Loucy (cell line): ENCODE measurements at regions not wholly inside any gene's neighbourhood (a gene's known extent, or its start where the extent isn't known, plus 50 kb on each side); places are given as distances from the start of the nearest gene placed in this dataset.

ENCODE experiments used
- H2AFZ ChIP-seq: fragments of 200-600 bp; sonication (generic); 2 replicates; pipeline ENCODE4 v1.6.0; 2016; ENCODE audit warnings: antibody characterized with exemption, mild to moderate bottlenecking, low read length, moderate library complexity
- H3F3A ChIP-seq: fragments of 200-600 bp; 2 replicates; pipeline ENCODE4 v1.6.0; 2016; ENCODE audit warnings: antibody characterized with exemption, low read depth, mild to moderate bottlenecking
- H3K27me3 ChIP-seq: fragments of 200-600 bp; sonication (generic); 2 replicates; pipeline ENCODE4 v1.6.1; 2014; ENCODE audit warnings: low read length, mild to moderate bottlenecking; ENCODE audit not compliant: insufficient read depth, poor library complexity, severe bottlenecking
- H3K36me3 ChIP-seq: fragments of 200-600 bp; sonication (generic); 2 replicates; pipeline ENCODE4 v1.6.1; 2016; ENCODE audit warnings: low read length; ENCODE audit not compliant: insufficient read depth
- H3K4me1 ChIP-seq: fragments of 200-600 bp; sonication (generic); 2 replicates; pipeline ENCODE4 v1.5.1; 2014; ENCODE audit warnings: low read length, mild to moderate bottlenecking; ENCODE audit not compliant: insufficient read depth, poor library complexity, severe bottlenecking
- H3K4me2 ChIP-seq: fragments of 200-600 bp; sonication (generic); 2 replicates; pipeline ENCODE4 v1.6.0; 2014; ENCODE audit warnings: antibody characterized with exemption, low read length, low read depth, mild to moderate bottlenecking; ENCODE audit not compliant: poor library complexity, severe bottlenecking
- H3K4me3 ChIP-seq: fragments of 200-600 bp; sonication (generic); 2 replicates; pipeline ENCODE4 v1.5.1; 2014; ENCODE audit warnings: low read length, mild to moderate bottlenecking, mixed read lengths; ENCODE audit not compliant: poor library complexity, severe bottlenecking
- H3K79me2 ChIP-seq: fragments of 200-600 bp; sonication (generic); 2 replicates; pipeline ENCODE4 v1.6.1; 2014; ENCODE audit warnings: low read length; ENCODE audit not compliant: insufficient read depth
- H3K9ac ChIP-seq: fragments of 200-600 bp; sonication (generic); 2 replicates; pipeline ENCODE4 v1.6.0; 2014; ENCODE audit warnings: mild to moderate bottlenecking, low read depth, low read length, moderate library complexity; ENCODE audit not compliant: poor library complexity, severe bottlenecking
- H3K9me2 ChIP-seq: fragments of 200-600 bp; sonication (generic); replicated peaks from 2 replicates; pipeline ENCODE4 v1.6.1; 2016; ENCODE audit warnings: low read depth, low read length, mixed read lengths
- H3K9me3 ChIP-seq: fragments of 200-600 bp; sonication (generic); 2 replicates; pipeline ENCODE4 v1.6.1; 2014; ENCODE audit warnings: mild to moderate bottlenecking, antibody characterized with exemption, low read length, low read depth; ENCODE audit not compliant: insufficient read depth
- H4K20me1 ChIP-seq: fragments of 200-600 bp; sonication (generic); 2 replicates; pipeline ENCODE4 v1.6.0; 2014; ENCODE audit warnings: antibody characterized with exemption, low read length, mild to moderate bottlenecking; ENCODE audit not compliant: insufficient read depth, poor library complexity, severe bottlenecking
- EZH2phosphoT487 ChIP-seq: fragments of 200-600 bp; IDR thresholded peaks from 2 replicates; pipeline ENCODE4 v1.6.1; 2018; ENCODE audit warnings: antibody characterized with exemption, mild to moderate bottlenecking, moderate library complexity, borderline replicate concordance
- TF ChIP-seq, protein P1 (sequence below): fragments of 200-600 bp; sonication (generic); conservative IDR thresholded peaks from 2 replicates; pipeline ENCODE4 v1.5.1; 2014; ENCODE audit warnings: mild to moderate bottlenecking, antibody characterized with exemption, low read length

DNA sequence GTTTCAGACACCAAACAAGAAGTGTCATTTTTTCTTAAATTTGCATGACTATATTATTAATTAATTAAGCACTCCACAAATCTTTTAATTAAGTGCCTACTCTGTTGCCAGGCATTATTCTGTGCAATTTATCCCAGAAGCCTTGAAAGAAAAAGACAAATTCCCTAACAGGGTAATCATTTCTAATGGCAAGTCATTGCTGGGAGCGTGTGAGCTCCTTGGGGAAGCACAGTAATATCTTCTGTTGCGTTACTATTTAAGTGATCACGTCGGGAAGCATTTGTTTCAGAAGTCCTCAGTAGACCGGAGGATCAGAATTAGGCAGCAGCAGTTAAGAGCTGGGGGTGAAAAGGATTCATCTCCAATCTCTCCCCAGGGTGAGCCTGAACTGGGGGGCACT, 276.8 kb upstream of the RNF32 start:
- Histone ChIP-seq H3K27me3 (no peaks in the 10 kb centered on the region), H3K4me1 (no peaks in the 10 kb centered on the region), H3K4me3 (no peak overlapping the region), H4K20me1 (no peaks in the 10 kb centered on the region), H2AFZ (no peak overlapping the region), H3K9ac (no peak overlapping the region), H3K79me2 (no peaks in the 10 kb centered on the region), H3K36me3 (no peaks in the 10 kb centered on the region), H3F3A (no peaks in the 10 kb centered on the region), H3K4me2 (no peak overlapping the region), H3K9me3 (no peaks in the 10 kb centered on the region; the same call in 1 of the 2 replicates), H3K9me2 (no peaks in the 10 kb centered on the region)
- TF ChIP-seq, protein P1, sequence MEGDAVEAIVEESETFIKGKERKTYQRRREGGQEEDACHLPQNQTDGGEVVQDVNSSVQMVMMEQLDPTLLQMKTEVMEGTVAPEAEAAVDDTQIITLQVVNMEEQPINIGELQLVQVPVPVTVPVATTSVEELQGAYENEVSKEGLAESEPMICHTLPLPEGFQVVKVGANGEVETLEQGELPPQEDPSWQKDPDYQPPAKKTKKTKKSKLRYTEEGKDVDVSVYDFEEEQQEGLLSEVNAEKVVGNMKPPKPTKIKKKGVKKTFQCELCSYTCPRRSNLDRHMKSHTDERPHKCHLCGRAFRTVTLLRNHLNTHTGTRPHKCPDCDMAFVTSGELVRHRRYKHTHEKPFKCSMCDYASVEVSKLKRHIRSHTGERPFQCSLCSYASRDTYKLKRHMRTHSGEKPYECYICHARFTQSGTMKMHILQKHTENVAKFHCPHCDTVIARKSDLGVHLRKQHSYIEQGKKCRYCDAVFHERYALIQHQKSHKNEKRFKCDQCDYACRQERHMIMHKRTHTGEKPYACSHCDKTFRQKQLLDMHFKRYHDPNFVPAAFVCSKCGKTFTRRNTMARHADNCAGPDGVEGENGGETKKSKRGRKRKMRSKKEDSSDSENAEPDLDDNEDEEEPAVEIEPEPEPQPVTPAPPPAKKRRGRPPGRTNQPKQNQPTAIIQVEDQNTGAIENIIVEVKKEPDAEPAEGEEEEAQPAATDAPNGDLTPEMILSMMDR: no peak
- TF ChIP-seq EZH2phosphoT487: no peak

DNA sequence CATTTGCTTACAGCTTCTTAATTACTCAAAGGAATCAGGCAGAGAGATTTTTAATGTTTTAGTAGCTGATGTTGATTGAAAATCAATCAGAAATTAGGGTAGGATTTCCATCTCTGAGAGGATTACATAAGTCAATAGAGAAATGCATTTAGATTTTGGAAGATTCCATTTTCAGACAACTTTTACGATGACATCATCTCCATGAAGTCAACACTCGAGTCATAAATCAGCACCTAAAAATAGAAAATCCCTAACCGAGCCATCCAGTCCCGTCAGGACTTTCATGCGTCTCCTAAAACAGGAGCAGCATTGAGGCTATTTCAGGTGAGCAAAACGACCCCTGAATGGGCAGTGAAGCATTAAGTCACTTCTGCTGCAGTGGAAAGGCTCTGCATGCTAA, 279.7 kb upstream of the RNF32 start:
- no peaks in the 10 kb centered on the region for H3K79me2 ChIP-seq
- H3K36me3 ChIP-seq: no peaks in the 10 kb centered on the region
- H3K4me2 ChIP-seq: no peak overlapping the region

DNA sequence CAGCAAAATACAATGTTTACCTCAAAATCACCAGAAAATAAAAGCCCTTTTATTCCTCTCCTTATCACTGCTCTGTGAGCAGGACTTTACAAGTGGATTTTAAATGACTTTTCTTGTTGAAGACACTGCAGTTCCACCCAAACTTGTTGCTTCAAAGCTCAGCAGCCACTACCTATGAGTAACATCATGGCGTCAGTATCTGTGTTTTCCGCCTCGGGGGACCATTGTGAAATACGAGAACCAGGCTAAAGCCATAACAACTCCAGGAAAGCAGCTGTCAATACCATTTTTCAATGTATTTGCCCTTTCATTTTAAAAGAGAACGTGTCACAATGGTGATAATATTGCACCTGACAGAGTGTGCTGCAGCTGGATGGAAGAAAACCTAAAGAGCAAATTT, 284.0 kb upstream of the RNF32 start:
- Histone ChIP-seq H3K9me2 (no peaks in the 10 kb centered on the region), H2AFZ (no peak overlapping the region), H3K79me2 (no peaks in the 10 kb centered on the region), H3K4me1 (no peaks in the 10 kb centered on the region), H3K9ac (no peak overlapping the region), H3K36me3 (no peaks in the 10 kb centered on the region), H3K27me3 (no peaks in the 10 kb centered on the region), H3K9me3 (no peaks in the 10 kb centered on the region; the same call in 1 of the 2 replicates), H3K4me3 (no peak overlapping the region), H3K4me2 (no peak overlapping the region), H4K20me1 (no peaks in the 10 kb centered on the region), H3F3A (no peaks in the 10 kb centered on the region)
- TF ChIP-seq, protein P1: no peak
- no peak for TF ChIP-seq EZH2phosphoT487

More for the DNA sequence above, 279.7 kb upstream of the RNF32 start:
- Histone ChIP-seq H3K4me1 (no peaks in the 10 kb centered on the region), H3K27me3 (no peaks in the 10 kb centered on the region), H3K9me2 (no peaks in the 10 kb centered on the region), H3F3A (no peaks in the 10 kb centered on the region), H4K20me1 (no peaks in the 10 kb centered on the region), H3K9ac (no peak overlapping the region), H3K9me3 (no peaks in the 10 kb centered on the region; the same call in 1 of the 2 replicates), H3K4me3 (no peak overlapping the region), H2AFZ (no peak overlapping the region)
- TF ChIP-seq, protein P1: no peak
- TF ChIP-seq EZH2phosphoT487: no peak
